PC-3 (cell line): ENCODE measurements at regions not wholly inside any gene's neighbourhood (a gene's known extent, or its start where the extent isn't known, plus 50 kb on each side); places are given as distances from the start of the nearest gene placed in this dataset.

Source experiments
- CTCF ChIP-seq: fragments of 300-600 bp; sonication (generic); conservative IDR thresholded peaks from 2 replicates; pipeline ENCODE4 v1.5.1; 2017; ENCODE audit warnings: antibody characterized with exemption, low read depth, mild to moderate bottlenecking, low read length
- EZH2 ChIP-seq: fragments of 300-600 bp; sonication (generic); IDR thresholded peaks from one replicate; pipeline ENCODE4 v1.6.1; 2017; ENCODE audit warnings: antibody characterized with exemption, mild to moderate bottlenecking, low read length; ENCODE audit not compliant: unreplicated experiment
- EZH2phosphoT487 ChIP-seq: fragments of 300-600 bp; sonication (generic); IDR thresholded peaks from 2 replicates; pipeline ENCODE4 v1.6.1; 2018; ENCODE audit warnings: mild to moderate bottlenecking, antibody characterized with exemption, low read length, borderline replicate concordance

- no peak for TF ChIP-seq CTCF
- no peak for TF ChIP-seq EZH2
- TF ChIP-seq EZH2phosphoT487 = no peak
These were observed 100.1 kb upstream of the NEO1 start for GRCh38 chr15:72952151-72952550.
